HG02943 (cell line): ENCODE measurements at regions not wholly inside any gene's neighbourhood (a gene's known extent, or its start where the extent isn't known, plus 50 kb on each side); places are given as distances from the start of the nearest gene placed in this dataset.

Experiments
- ATAC-seq: cut with Tn5 transposase; IDR thresholded peaks from one replicate; pipeline ENCODE4 v1.9.1; 2021; ENCODE audit warnings: mild to moderate bottlenecking, low read depth, moderate library complexity; ENCODE audit not compliant: unreplicated experiment

GRCh38 chr1:55962472-55962871, 616.9 kb downstream of the PLPP3 start:
- no peak for ATAC-seq

- no peak for ATAC-seq
Observed at GRCh38 chr1:55959136-55959548, 620.2 kb downstream of the PLPP3 start.

GRCh38 chr1:55958498-55958897, 620.9 kb downstream of the PLPP3 start:
- no peak for ATAC-seq

- ATAC-seq = no peak
Observed at GRCh38 chr1:55957276-55957675, 622.1 kb downstream of the PLPP3 start.

GRCh38 chr1:55955016-55955621, 624.2 kb downstream of the PLPP3 start:
- ATAC-seq = no peak

- ATAC-seq = no peak
Observed at GRCh38 chr1:55951291-55951690, 628.1 kb downstream of the PLPP3 start.

GRCh38 chr1:55947446-55947845, 631.9 kb downstream of the PLPP3 start:
- ATAC-seq = no peak

GRCh38 chr1:55943721-55944435, 635.5 kb downstream of the PLPP3 start:
- ATAC-seq = no peak

GRCh38 chr1:55943012-55943411, 636.4 kb downstream of the PLPP3 start:
- ATAC-seq = no peak

GRCh38 chr1:55939866-55940265, 639.5 kb downstream of the PLPP3 start:
- no peak for ATAC-seq

GRCh38 chr1:55938861-55939260, 640.5 kb downstream of the PLPP3 start:
- ATAC-seq = no peak

GRCh38 chr1:55938376-55938850, 641.0 kb downstream of the PLPP3 start:
- ATAC-seq = no peak

- no peak for ATAC-seq
Observed at GRCh38 chr1:55937840-55938375, 641.5 kb downstream of the PLPP3 start.

GRCh38 chr1:55935236-55935635, 644.1 kb downstream of the PLPP3 start:
- ATAC-seq = no peak

GRCh38 chr1:55932402-55932801, 647.0 kb downstream of the PLPP3 start:
- ATAC-seq = no peak

- ATAC-seq = no peak
Observed at GRCh38 chr1:55931081-55931940, 648.1 kb downstream of the PLPP3 start.

- ATAC-seq = no peak
Observed at GRCh38 chr1:55929652-55930051, 649.7 kb downstream of the PLPP3 start.

- no peak for ATAC-seq
Observed at GRCh38 chr1:55928576-55928975, 650.8 kb downstream of the PLPP3 start.

GRCh38 chr1:55927702-55928290, 651.6 kb downstream of the PLPP3 start:
- ATAC-seq = no peak

- ATAC-seq = no peak
Observed at GRCh38 chr1:55926906-55927471, 652.4 kb downstream of the PLPP3 start.
